Endothelial cell (in vitro differentiated cells): ENCODE measurements at regions not wholly inside any gene's neighbourhood (a gene's known extent, or its start where the extent isn't known, plus 50 kb on each side); places are given as distances from the start of the nearest gene placed in this dataset.

Experiments
- DNase-seq: peaks from one replicate; pipeline ENCODE4 v3.0.0; 2021; ENCODE audit warnings: low spot score
- H3K27ac Mint-ChIP-seq: one replicate; pipeline ENCODE4 v1.8.0; 2021; ENCODE audit warnings: mixed read lengths, inconsistent platforms; ENCODE audit not compliant: unreplicated experiment
- H3K27me3 Mint-ChIP-seq: one replicate; pipeline ENCODE4 v1.8.0; 2021; ENCODE audit warnings: mild to moderate bottlenecking, moderate library complexity, mixed read lengths, inconsistent platforms; ENCODE audit not compliant: unreplicated experiment
- H3K36me3 Mint-ChIP-seq: one replicate; pipeline ENCODE4 v1.8.0; 2021; ENCODE audit warnings: mild to moderate bottlenecking, low read depth, mixed read lengths, inconsistent platforms; ENCODE audit not compliant: unreplicated experiment
- H3K4me1 Mint-ChIP-seq: one replicate; pipeline ENCODE4 v1.8.0; 2021; ENCODE audit warnings: mild to moderate bottlenecking, mixed read lengths, inconsistent platforms; ENCODE audit not compliant: unreplicated experiment
- H3K4me3 Mint-ChIP-seq: one replicate; pipeline ENCODE4 v1.8.0; 2021; ENCODE audit warnings: mild to moderate bottlenecking, mixed read lengths, inconsistent platforms; ENCODE audit not compliant: unreplicated experiment
- H3K9me3 Mint-ChIP-seq: one replicate; pipeline ENCODE4 v1.8.0; 2021; ENCODE audit warnings: mixed read lengths, inconsistent platforms; ENCODE audit not compliant: unreplicated experiment
- CTCF ChIP-seq: fragments of 200-600 bp; sonication (generic); IDR thresholded peaks from one replicate; pipeline ENCODE4 v1.5.0; 2021; ENCODE audit warnings: antibody characterized with exemption; ENCODE audit not compliant: unreplicated experiment

GRCh38 chrX:23100826-23101225 lies 101.1 kb downstream of the DDX53 start:
- no peaks in the 10 kb centered on the region for H3K9me3 Mint-ChIP-seq
- no peak for TF ChIP-seq CTCF
- H3K27me3 Mint-ChIP-seq: no peaks in the 10 kb centered on the region
- no peak overlapping the region for H3K4me3 Mint-ChIP-seq
- H3K36me3 Mint-ChIP-seq: no peaks in the 10 kb centered on the region
- H3K27ac Mint-ChIP-seq: no peak overlapping the region
- peaks cover 1% of the 10 kb centered on the region for H3K4me1 Mint-ChIP-seq
- no peak for DNase-seq

DNA sequence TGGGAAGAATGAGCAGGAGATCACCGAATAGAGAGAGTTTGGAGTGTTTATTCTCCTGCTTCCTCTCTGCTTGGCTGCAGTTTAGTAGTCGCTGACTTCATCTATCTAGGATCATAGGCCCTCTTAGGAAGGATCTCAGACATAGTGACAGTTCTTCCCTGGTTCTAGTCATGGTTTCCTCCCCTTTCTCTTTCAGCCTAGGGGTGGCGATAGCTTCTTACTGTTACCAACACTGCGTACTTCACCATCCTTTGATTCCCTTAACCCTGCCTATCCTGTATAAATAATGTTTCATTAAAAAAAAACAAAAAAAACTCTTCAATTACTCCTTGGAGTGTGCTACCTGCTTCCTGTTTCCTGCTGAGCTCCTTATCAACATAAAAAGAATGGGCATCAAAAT lies 103.8 kb downstream of the DDX53 start:
- no peaks in the 10 kb centered on the region for H3K27me3 Mint-ChIP-seq
- H3K4me3 Mint-ChIP-seq: no peak overlapping the region
- no peak for TF ChIP-seq CTCF
- H3K27ac Mint-ChIP-seq: no peak overlapping the region
- peaks cover 4% of the 10 kb centered on the region for H3K4me1 Mint-ChIP-seq
- no peak for DNase-seq
- no peaks in the 10 kb centered on the region for H3K9me3 Mint-ChIP-seq
- no peaks in the 10 kb centered on the region for H3K36me3 Mint-ChIP-seq

- Mint-ChIP-seq H3K4me1 (no peaks in the 10 kb centered on the region), H3K27me3 (no peaks in the 10 kb centered on the region), H3K36me3 (no peaks in the 10 kb centered on the region), H3K27ac (no peak overlapping the region), H3K9me3 (no peaks in the 10 kb centered on the region), H3K4me3 (no peak overlapping the region)
- no peak for TF ChIP-seq CTCF
- no peak for DNase-seq
Measured at GRCh38 chrX:23114241-23114640, 114.5 kb downstream of the DDX53 start.

DNA sequence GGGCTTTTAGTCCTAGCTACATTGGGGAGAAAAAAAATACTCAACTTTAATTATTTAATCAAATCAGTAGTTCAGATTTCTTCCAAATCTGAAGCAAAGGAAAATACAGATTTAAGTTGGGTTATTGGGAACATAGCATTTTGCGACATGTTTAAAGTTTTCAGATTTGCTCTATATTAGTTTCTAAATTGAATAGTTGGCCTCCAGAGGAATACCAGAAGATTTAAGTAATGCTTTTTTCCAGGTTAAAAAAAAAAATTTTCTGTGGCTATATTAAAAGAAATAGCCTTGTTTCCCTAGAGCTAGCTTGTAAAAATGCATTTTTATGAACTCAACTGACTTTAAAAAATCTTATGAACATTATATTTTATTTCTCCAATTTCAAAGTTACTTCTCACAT lies 115.9 kb downstream of the DDX53 start:
- no peak overlapping the region for H3K4me3 Mint-ChIP-seq
- no peak for TF ChIP-seq CTCF
- H3K27me3 Mint-ChIP-seq: no peaks in the 10 kb centered on the region
- H3K9me3 Mint-ChIP-seq: no peaks in the 10 kb centered on the region
- H3K4me1 Mint-ChIP-seq: no peaks in the 10 kb centered on the region
- no peak overlapping the region for H3K27ac Mint-ChIP-seq
- DNase-seq: no peak
- H3K36me3 Mint-ChIP-seq: no peaks in the 10 kb centered on the region

- no peak overlapping the region for H3K4me3 Mint-ChIP-seq
- H3K27me3 Mint-ChIP-seq: no peaks in the 10 kb centered on the region
- no peaks in the 10 kb centered on the region for H3K4me1 Mint-ChIP-seq
- no peak for TF ChIP-seq CTCF
- no peaks in the 10 kb centered on the region for H3K36me3 Mint-ChIP-seq
- no peak for DNase-seq
- H3K9me3 Mint-ChIP-seq: no peaks in the 10 kb centered on the region
- no peak overlapping the region for H3K27ac Mint-ChIP-seq
Measured at GRCh38 chrX:23118163-23118562, 118.4 kb downstream of the DDX53 start.
